ENCODE measurements at regions not wholly inside any gene's neighbourhood (a gene's known extent, or its start where the extent isn't known, plus 50 kb on each side); places are given as distances from the start of the nearest gene placed in this dataset.

GRCh38 chrX:11998944-11999343 lies 139.3 kb upstream of the FRMPD4 start:
- Histone ChIP-seq H3K36me3 (ENCODE audit: low read depth, missing control alignments) (no peaks in the 10 kb centered on the region), H3K4me1 (no peaks in the 10 kb centered on the region), H3K27me3 (no peaks in the 10 kb centered on the region), H3K4me3 (no peak overlapping the region), H3K9me3 (no peaks in the 10 kb centered on the region), H3K27ac (no peak overlapping the region)
- intact Hi-C loops (cut with DNase I; ENCODE audit: low total_unique reads): no loop called here
- WGBS, 2 donors: 67 to 70% methylated on average over 2 of the region's 2 CpGs
- no peak for DNase-seq
- TF ChIP-seq, protein P1, sequence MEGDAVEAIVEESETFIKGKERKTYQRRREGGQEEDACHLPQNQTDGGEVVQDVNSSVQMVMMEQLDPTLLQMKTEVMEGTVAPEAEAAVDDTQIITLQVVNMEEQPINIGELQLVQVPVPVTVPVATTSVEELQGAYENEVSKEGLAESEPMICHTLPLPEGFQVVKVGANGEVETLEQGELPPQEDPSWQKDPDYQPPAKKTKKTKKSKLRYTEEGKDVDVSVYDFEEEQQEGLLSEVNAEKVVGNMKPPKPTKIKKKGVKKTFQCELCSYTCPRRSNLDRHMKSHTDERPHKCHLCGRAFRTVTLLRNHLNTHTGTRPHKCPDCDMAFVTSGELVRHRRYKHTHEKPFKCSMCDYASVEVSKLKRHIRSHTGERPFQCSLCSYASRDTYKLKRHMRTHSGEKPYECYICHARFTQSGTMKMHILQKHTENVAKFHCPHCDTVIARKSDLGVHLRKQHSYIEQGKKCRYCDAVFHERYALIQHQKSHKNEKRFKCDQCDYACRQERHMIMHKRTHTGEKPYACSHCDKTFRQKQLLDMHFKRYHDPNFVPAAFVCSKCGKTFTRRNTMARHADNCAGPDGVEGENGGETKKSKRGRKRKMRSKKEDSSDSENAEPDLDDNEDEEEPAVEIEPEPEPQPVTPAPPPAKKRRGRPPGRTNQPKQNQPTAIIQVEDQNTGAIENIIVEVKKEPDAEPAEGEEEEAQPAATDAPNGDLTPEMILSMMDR (IDR thresholded peaks at IDR 0.05): no peak
- TF ChIP-seq POLR2A (IDR thresholded peaks at IDR 0.05): no peak

DNA sequence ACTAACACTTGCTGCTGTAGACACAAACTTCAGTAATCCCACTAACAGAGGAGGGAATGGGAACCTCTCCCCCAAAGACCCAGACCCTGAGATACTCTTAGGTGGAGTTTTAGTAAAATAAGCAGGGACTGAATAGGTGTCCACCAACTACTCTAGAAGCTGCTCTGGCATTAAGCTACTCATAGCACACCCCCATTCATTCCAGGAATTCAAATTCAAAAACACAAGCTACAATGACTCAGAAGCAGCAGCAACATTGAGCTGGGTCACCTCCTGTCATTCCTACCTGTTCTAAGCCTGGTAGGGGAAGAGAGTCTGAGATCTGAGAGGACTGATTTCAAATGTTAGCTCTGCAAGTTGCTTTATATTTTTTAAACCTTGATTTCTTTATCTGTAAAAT lies 135.4 kb upstream of the FRMPD4 start:
- no peaks in the 10 kb centered on the region for H3K36me3 ChIP-seq (ENCODE audit: low read depth, missing control alignments)
- no peak overlapping the region for H3K4me3 ChIP-seq
- no peak overlapping the region for H3K27ac ChIP-seq
- DNase-seq: no peak
- intact Hi-C loops (cut with DNase I; ENCODE audit: low total_unique reads): no loop called here
- no peaks in the 10 kb centered on the region for H3K27me3 ChIP-seq
- H3K4me1 ChIP-seq: no peaks in the 10 kb centered on the region
- TF ChIP-seq POLR2A (IDR thresholded peaks at IDR 0.05): no peak
- TF ChIP-seq, protein P1 (IDR thresholded peaks at IDR 0.05): no peak
- no peaks in the 10 kb centered on the region for H3K9me3 ChIP-seq

- no peak for DNase-seq
- H3K4me1 ChIP-seq: no peaks in the 10 kb centered on the region
- WGBS, 2 donors: 89 to 100% methylated on average over 1 to 2 of the region's 2 CpGs
- intact Hi-C loops (cut with DNase I; ENCODE audit: low total_unique reads): no loop called here
- H3K9me3 ChIP-seq: no peaks in the 10 kb centered on the region
- no peaks in the 10 kb centered on the region for H3K27me3 ChIP-seq
- H3K4me3 ChIP-seq: no peak overlapping the region
- no peak overlapping the region for H3K27ac ChIP-seq
- no peak for TF ChIP-seq POLR2A (IDR thresholded peaks at IDR 0.05)
- TF ChIP-seq, protein P1 (IDR thresholded peaks at IDR 0.05): no peak
- H3K36me3 ChIP-seq (ENCODE audit: low read depth, missing control alignments): no peaks in the 10 kb centered on the region
Measured at GRCh38 chrX:12007881-12008280, 130.4 kb upstream of the FRMPD4 start.

- 68 to 75% methylated on average over 1 of the region's 1 CpG for WGBS, 2 donors
- intact Hi-C loops (cut with DNase I; ENCODE audit: low total_unique reads): no loop called here
- DNase-seq: no peak
- Histone ChIP-seq H3K27me3 (no peaks in the 10 kb centered on the region), H3K9me3 (no peaks in the 10 kb centered on the region), H3K4me1 (no peaks in the 10 kb centered on the region), H3K4me3 (no peak overlapping the region), H3K36me3 (ENCODE audit: low read depth, missing control alignments) (no peaks in the 10 kb centered on the region), H3K27ac (no peak overlapping the region)
- TF ChIP-seq, protein P1 (IDR thresholded peaks at IDR 0.05): no peak
- no peak for TF ChIP-seq POLR2A (IDR thresholded peaks at IDR 0.05)
Measured at GRCh38 chrX:12010436-12010835, 127.8 kb upstream of the FRMPD4 start.

DNA sequence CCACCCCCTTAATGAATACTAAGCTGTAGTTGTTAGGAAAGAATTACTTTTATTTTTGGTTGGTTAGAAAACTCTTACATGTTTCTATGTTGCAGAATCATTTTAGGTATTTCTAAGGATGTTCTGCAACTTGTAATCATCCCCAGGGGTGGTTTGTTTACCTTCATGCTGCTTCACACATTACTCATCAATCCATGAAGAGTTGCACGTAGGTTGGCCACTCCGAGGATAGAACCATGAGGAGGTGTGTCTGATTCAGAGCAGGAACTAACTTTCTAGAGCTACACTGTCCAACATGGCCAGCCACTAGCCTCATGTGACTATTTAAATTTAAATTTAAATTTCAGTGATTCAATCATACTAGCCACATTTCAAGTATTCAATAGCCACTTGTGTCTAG lies 127.2 kb upstream of the FRMPD4 start:
- H3K4me3 ChIP-seq: no peak overlapping the region
- no peak overlapping the region for H3K27ac ChIP-seq
- no peaks in the 10 kb centered on the region for H3K9me3 ChIP-seq
- no peak for TF ChIP-seq POLR2A (IDR thresholded peaks at IDR 0.05)
- TF ChIP-seq, protein P1 (IDR thresholded peaks at IDR 0.05): no peak
- no peaks in the 10 kb centered on the region for H3K4me1 ChIP-seq
- intact Hi-C loops (cut with DNase I; ENCODE audit: low total_unique reads): no loop called here
- H3K27me3 ChIP-seq: no peaks in the 10 kb centered on the region
- WGBS, 2 donors: 94 to 96% methylated on average over 2 of the region's 2 CpGs
- no peaks in the 10 kb centered on the region for H3K36me3 ChIP-seq (ENCODE audit: low read depth, missing control alignments)
- no peak for DNase-seq
